ENCODE measurements at regions not wholly inside any gene's neighbourhood (a gene's known extent, or its start where the extent isn't known, plus 50 kb on each side); places are given as distances from the start of the nearest gene placed in this dataset.
A peak's percentile ranks its signal among the peaks of the same experiment; 100 is the strongest.
"Not testable (repeated sequence)": the region's sequence is repeated elsewhere in the genome, so short reads cannot be mapped to it uniquely, and the experiment has no call there.

DNA sequence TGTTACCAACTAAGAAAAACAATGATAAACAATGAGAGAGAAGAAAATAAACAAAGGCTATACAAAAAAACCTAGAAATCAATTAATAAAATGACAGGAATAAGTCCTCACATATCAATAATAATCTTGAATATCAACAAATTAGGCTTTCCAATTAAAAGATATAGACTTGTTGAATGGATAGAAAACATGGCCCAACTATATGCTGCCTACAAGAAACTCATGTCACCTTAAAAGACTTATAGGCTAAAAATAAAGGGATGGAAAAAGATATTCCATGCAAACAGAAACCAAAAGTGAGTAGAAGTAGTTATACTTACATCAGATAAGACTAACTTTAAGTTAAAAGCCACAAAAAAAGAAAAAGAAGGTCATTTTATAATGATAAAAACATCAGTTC, 183.9 kb downstream of the MYRFL start:
- DNase-seq (ENCODE audit: low read depth in 4 of 4, low spot score in 3 of 4), result no peak

DNA sequence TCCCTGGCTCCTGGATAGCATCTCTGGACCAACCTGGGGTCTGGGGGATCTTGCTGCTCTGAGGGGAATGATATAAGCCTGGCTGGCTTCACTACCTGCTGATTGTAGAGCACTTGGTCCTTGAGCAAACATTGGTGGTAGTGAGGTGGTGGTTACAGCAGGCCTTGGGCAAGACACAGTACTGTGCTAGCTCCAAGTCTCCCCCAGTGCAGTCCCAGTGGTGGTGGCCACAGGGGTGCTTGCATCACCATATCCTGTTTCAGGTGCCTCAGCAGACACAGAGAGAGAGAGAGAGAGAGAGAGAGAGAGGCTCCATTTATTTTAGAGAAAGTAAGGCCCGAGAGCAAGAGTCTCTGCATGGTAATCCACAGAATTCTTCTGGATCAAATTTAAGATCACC, 186.3 kb downstream of the MYRFL start:
- no peak for DNase-seq (ENCODE audit: low read depth in 4 of 4, low spot score in 3 of 4)

DNA sequence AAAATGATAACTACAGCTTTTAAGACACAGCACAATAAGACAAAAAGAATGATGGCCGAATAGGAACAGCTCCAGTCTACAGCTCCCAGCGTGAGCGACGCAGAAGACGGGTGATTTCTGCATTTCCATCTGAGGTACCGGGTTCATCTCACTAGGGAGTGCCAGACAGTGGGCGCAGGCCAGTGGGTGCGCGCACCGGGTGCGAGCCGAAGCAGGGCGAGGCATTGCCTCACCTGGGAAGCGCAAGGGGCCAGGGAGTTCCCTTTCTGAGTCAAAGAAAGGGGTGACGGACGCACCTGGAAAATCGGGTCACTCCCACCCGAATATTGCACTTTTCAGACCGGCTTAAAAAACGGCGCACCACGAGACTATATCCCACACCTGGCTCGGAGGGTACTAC, 188.0 kb downstream of the MYRFL start:
- not testable (repeated sequence) for DNase-seq (ENCODE audit: low read depth in 4 of 4, low spot score in 3 of 4)

DNA sequence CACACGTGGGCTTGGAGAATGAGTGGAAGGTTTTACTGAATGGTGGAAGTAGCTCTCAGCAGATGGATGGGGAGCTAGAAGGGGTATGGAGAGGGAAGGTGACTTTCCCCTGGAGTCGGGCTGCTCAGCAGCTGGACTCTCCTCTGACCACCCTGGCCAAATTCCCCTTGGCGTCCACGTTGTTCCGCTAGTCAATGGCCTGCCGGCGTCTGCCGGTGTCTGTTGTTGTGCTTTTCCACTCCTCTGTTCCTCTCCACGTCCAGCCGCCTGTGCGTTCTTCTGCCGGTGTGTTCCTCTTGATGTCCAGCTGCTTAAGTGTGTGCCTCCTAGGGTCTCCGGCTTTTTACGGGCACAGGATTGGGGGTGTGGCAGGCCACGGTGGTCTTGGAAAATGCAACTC, 203.5 kb downstream of the MYRFL start:
- no peak for DNase-seq (ENCODE audit: low read depth in 4 of 4, low spot score in 3 of 4)

DNA sequence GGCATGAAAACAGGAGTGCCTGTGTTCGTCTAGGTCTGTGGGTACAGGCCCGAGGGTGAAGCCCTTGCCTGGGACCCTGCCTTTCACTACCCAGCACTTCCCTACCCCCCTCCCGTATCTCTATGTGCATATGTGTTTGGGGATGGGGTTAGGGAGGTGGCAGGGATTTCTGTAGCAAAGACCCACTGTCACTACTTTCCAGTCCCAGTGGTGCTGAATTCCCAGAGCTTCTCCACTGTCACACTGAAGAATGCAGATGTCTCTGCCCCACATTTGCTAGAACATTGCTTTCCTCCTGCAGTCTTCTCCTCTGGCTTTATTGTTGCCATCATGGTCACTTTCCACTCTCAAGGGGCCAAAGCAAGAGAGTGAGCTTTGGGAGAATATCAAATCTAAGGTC, 203.9 kb downstream of the MYRFL start:
- no peak for DNase-seq (ENCODE audit: low read depth in 4 of 4, low spot score in 3 of 4)

DNA sequence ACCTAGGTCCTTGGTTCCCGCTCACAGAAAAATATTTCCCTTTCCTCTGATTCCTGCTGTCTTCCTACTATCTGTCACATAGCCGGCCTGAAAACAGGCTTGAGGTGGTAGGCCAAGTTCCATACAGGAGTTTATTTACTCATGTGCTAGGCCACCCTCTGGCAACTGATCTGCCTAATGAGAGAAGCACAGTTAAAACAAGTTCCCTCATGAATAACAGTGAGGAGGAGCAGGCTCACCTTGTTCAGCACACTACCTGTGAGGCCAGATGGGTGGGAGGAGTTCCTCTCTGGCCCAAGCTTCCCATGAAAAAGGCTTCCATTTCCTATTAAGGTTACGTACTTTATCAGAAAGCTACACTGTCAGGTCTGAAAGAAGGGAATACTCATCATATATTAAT, 206.0 kb downstream of the MYRFL start:
- DNase-seq (ENCODE audit: low read depth in 4 of 4, low spot score in 3 of 4), result no peak

DNA sequence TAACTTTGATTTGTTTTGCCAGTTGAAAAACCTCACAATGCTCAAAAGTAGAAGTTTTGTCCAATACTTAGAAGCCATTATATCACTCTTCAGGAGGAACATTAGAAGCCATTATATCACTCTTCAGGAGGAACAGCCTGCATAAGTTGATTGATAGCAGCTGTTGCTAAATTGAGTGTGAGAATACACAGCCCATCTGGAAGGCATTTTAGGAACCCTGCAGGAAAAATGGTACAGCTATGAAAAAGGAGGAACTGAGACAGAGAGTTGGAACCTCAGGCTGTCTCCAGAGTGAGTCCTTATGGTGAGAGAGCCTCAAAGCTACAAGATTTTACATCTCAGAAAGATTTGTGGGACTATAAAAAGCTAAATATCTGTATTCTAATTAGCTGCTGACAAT, 207.0 kb downstream of the MYRFL start:
- no peak for DNase-seq (ENCODE audit: low read depth in 4 of 4, low spot score in 3 of 4)

DNA sequence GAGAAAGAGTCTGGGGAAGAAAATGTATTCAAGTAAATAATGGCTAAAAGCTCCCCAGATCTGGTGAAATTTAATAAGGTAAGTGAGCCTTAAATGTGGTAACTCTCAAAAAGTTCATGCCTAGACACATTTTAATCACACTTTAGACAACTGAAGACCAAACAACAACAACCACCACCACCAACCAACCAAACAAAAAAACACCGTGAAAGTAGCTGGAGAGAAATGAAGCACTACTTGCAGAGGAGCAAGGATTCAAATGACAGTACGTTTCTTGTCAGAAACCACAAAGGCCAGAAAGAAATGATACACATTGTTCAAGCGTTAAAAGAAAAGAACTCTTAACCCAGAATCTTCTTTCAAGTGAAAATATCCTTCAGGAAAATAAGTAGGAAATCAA, 208.3 kb downstream of the MYRFL start:
- DNase-seq (ENCODE audit: low read depth in 4 of 4, low spot score in 3 of 4), result no peak

DNA sequence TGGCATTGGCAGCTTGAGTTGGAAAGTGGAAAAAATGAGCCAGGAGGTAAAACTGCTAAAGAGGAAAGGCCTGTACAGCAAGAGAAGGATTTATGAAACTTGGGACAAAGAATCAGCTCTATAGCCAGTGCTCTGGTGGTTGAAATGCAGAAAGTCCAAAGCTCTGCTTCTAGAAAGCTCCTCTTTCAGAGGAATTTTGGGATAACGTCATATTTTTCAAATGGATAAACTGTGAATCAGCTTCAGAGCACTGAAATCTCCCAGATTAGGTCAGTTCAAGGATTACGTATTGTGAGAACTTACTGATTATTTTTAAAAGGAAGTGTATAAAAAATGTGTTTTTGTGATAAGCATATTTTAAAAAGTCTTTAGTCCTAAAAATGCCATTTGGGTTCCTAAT, 203.1 kb upstream of the CNOT2 start:
- no peak for DNase-seq (ENCODE audit: low read depth in 4 of 4, low spot score in 3 of 4)

DNA sequence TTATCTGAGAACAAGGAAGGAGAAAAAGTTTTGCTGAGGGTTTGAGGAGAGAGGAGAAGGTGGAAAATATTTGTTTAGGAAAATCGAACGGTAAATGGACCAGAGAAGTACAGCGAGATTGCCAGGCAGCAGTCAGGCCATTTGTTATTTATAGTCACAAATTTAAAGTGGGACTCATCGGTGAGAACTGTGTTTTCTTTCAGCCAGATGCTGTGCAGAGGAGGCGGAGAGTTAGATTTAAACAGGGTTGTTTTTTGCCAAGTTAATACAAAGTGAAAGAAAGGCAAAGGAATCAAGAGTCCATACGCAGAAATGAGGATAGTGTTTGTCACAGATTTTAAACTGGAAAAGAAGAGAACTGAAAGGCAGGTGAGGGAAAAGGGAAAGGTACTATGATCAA, 200.6 kb upstream of the CNOT2 start:
- DNase-seq (ENCODE audit: low read depth in 4 of 4, low spot score in 3 of 4), result no peak

DNA sequence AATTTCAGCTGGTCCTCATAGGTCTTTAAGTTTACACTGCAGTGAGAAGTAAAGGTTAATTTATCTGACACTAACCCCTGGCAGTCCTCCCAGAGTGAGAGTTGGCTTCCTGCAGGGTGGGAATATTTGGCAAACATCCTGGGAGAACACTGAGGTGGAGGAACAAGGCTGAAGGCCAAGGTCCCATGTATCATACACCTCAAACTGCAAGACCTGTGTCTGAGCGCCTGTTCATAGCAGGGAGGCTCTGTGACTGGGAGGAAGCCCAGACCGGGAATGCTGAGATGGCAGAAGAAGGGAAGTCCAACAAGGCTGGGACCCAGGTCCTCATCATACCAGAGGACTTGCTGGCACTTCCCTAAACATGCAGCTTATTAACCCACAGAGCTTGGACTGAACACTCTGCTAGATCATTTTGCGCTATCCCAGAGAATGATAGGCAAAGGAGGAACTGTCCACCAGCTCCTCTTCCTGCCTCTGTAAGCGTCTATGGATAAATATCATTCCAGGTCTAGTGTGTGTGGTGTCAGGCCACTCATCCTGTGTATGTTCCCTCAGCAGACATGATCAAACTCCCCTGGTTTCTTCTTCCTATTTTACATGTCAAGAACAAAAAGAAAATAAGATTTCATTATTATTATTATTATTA, 199.6 kb upstream of the CNOT2 start:
- no peak for DNase-seq (ENCODE audit: low read depth in 4 of 4, low spot score in 3 of 4)

DNA sequence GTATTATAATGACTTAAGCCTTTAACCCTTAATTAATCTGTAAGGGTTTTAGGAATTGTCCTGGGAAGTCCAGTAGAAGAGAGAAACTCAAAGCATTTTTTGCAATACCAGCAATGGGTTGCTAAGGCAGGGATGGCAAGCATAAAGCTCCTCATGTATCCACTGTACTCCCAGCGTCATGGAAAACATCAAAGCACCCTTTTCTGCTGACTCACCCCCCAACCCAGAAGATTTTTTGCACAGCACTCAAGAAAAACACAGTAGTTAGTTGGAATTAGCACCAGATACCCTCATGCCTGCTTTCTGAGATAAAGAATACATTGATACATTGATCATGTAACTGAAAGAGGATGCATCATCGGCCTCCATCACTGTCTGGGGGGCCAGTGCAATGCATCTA, 199.1 kb upstream of the CNOT2 start:
- DNase-seq (ENCODE audit: low read depth in 4 of 4, low spot score in 3 of 4), result no peak

DNA sequence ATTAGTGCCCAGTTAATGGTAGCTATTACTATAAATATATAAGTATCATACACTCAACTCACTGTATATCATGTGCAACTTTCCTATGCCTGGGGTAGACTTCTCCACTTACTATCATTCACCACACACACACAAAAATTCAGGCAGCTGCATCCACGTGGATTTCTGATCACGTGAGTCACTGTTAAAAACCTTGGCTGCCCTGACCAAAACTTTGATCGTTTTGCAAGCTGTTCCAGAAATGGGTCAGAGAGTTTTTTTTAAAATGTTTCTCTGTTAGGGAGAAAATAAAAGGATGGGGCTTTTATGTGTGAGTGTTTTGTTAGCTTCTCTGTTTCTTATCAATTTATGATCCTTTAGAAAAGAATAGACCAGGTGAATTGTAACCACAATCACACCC, 198.2 kb upstream of the CNOT2 start:
- no peak for DNase-seq (ENCODE audit: low read depth in 4 of 4, low spot score in 3 of 4)

DNA sequence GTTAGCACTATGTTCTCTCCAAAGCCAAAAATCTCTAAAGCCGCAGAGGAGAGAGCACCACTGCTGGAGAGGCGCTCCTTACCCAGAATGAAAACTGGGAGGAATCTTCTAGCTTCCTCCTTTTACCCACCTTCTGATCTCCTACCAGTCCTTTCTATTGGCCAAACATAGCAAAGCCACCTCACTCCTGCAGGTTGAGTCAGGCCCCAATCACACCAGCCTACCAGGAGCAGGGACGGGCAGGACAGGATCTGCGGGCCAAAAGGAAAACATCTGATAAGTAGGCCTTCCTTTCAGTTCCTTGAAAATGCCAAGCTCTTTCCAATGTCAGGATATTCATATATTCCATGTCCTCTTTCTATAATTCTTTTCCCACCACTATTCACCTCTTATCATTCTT, 197.7 kb upstream of the CNOT2 start:
- DNase-seq (ENCODE audit: low read depth in 4 of 4, low spot score in 3 of 4), result no peak

DNA sequence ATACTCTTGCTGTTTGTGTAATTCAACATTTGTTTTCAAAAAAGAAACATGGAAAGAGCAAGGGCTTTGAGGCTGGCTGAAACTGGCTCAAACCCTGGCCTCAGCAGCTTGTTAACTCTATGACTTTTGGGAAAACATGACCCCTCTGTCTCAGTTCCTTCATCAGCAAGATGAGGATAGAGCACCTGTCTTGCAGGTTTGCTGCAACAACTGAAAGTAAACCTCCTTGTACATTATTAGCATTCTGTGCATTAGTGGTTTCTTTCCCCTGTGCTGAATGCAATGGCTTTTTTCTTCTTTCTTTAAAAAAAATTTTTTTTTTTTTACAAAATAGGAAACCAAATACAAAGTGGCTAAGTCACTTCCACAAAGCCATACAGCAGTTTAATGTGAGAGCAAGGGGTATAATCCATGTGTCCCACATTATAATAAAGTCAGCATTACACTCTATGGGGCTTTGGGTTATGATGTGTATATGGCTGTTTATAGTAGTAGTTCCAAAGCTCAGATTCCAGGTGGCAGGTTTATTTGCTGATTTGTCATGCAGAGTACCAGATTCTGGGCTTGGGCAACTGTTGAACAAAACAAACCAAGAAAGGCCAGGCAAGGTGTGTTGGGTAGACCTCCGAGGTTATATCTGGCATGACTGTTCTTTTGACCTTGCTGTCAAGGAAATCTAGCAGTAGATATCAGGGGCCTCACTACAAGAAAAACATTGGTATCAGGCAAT, 194.5 kb upstream of the CNOT2 start:
- no peak for DNase-seq (ENCODE audit: low read depth in 4 of 4, low spot score in 3 of 4)

DNA sequence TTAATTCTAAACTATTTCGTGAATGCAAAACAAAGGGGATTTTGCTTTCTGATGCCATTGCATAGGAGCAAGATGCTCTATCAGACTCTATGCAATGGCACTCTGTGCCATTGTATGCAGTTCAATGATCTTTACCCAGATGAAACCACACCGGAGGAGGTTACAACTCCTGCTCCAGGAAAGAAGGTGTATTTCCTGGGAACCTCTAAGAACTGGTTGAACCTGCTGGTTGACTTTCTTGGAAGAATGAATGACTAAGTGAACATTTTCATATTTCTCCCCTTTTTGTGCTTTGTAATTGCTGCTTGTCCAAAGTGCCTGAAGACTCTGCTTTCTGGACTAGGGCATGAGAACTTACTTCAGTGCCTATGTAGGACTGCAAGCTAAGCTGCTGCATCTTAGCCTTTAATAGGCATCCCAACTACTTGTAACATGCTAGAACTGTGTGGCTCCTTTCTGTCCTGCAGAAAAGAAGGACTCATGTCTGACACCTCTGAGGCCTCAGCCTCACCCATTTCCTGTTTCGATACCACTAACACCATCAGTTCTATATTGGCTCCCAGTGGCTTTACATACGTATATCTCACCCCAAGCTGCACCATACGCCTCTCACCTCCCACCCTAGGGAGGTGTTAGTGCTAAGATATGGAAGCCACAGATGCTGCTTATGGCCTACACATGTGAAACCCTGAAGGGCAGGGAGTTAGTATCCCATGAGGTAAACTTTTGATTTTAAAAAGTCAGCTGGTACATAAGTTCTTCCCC, 193.5 kb upstream of the CNOT2 start:
- DNase-seq (ENCODE audit: low read depth in 4 of 4, low spot score in 3 of 4), result peak in 2 of 4 donors; percentile 24 to 33

DNA sequence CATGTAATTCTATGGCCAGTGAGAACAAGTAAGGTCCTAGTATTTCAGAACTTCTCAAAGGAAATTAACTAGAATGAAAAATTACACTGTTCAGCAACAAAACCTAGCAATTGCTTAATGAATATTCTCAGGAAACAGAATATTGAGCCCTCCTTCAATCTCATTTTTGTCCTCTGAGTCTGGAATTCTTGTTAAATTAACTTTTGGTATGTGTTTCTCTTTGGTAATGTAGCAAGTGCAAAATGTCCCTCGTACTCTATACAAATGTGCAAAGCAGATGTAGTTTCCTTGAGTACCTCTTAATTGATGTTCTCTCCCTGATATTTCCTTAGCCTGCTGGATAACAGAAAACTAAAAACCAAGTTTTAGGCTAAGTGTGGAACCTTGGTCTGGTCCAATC, 190.8 kb upstream of the CNOT2 start:
- DNase-seq (ENCODE audit: low read depth in 4 of 4, low spot score in 3 of 4), result no peak

DNA sequence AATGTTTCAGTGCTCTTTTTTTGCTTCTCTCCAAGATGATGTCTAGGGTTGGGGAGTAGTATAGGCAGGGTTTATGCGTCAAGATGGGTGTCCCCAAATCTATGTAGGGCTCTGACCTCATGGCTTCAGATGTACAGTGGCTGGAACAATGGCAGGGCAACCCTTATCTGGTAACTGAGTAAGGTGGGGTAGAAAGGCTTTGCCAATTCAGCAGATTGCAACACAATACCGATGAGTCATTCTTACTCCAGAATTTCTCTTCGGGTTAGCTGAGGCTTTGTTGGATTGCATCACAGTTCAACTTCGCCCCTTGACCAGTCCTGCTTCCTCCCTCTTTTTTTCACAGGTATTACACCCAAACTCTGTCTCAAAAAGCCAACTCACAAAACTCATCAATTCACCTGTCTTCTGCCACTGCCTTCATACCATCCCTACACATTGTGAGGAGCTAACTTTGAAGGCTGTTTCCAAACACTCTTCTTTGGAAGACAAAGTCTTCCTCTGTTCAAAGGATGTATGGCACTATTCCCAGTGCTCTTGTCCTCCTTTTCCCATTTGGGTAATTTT, 190.2 kb upstream of the CNOT2 start:
- no peak for DNase-seq (ENCODE audit: low read depth in 4 of 4, low spot score in 3 of 4)

DNA sequence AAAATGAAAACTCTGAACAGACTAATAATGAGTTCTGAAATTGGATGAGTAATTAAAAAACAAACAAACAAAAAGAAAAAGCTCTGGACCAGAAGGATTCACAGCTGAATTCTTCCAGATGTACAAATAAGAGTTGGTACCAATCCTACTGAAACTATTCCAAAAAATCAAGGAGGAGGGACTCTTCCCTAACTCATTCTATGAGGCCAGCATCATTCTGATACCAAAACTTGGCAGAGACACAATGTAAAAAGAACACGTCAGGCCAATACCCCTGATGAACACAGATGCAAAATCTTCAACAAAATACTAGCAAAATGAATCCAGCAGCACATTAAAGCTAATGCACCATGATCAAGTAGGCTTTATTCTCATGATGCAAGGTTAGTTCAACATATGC, 183.9 kb upstream of the CNOT2 start:
- no peak for DNase-seq (ENCODE audit: low read depth in 4 of 4, low spot score in 3 of 4)

DNA sequence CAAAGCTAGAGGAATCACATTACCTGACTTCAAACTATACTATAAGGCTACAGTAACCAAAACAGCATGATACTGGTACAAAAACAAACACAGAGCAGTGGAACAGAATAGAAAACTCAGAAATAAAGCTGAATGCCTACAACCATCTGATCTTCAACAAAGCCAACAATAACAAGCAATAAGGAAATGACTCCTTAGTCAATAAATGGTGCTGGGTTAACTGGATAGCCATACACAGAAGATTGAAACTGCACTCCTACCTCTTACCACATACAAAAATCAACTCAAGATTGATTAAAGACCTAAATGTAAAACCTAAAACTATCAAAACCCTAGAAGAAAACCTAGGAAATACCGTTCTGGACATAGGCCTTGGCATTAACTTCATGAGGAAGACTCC, 182.6 kb upstream of the CNOT2 start:
- no peak for DNase-seq (ENCODE audit: low read depth in 4 of 4, low spot score in 3 of 4)

DNA sequence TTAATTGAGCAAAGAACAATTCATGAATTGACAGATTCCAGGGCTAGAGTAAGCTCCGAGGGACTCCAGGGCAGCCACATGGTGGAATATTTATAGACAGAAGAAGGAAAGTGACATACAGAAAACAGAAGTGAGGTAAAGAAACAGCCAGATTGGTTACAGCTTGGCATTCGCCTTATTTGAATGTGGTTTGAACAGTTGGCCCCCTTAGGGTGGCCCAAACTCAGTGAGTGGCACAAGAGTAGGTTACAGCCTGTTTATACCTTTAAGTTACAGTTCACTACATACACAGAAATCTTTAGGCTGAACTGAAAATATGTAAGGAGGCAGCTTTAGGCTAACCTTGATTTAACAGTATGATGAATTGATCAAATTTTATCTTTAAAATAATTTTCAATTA, 174.5 kb upstream of the CNOT2 start:
- DNase-seq (ENCODE audit: low read depth in 4 of 4, low spot score in 3 of 4), result no peak

Data from left renal pelvis (tissue), 4 donors.